Astrocyte (in vitro differentiated cells and primary cell): ENCODE measurements at regions not wholly inside any gene's neighbourhood (a gene's known extent, or its start where the extent isn't known, plus 50 kb on each side); places are given as distances from the start of the nearest gene placed in this dataset.

Experiments used
- CTCF ChIP-seq: IDR thresholded peaks from 2 replicates; pipeline ENCODE4 v1.5.1; 2011; ENCODE audit warnings: low read depth, mild to moderate bottlenecking, inconsistent platforms, low read length, moderate library complexity; ENCODE audit not compliant: insufficient read depth
- EZH2 ChIP-seq: IDR thresholded peaks from 2 replicates; pipeline ENCODE4 v1.6.1; 2012; ENCODE audit warnings: mild to moderate bottlenecking, low read length, inconsistent platforms; ENCODE audit not compliant: insufficient read depth

GRCh38 chr17:77771145-77771544, 187.4 kb upstream of the TNRC6C start:
- no peak for TF ChIP-seq CTCF
- no peak for TF ChIP-seq EZH2
